ENCODE measurements at regions not wholly inside any gene's neighbourhood (a gene's known extent, or its start where the extent isn't known, plus 50 kb on each side); places are given as distances from the start of the nearest gene placed in this dataset.

- TF ChIP-seq CTCF (IDR thresholded peaks at IDR 0.05) (no peak), POLR2A (IDR thresholded peaks at IDR 0.05) (no peak)
These were observed 72.6 kb upstream of the TCL1A start for GRCh38 chr14:95786566-95786965.
